GM04503 (cell line): ENCODE measurements at regions not wholly inside any gene's neighbourhood (a gene's known extent, or its start where the extent isn't known, plus 50 kb on each side); places are given as distances from the start of the nearest gene placed in this dataset.

ENCODE experiments used
- DNase-seq: peaks from one replicate; pipeline ENCODE4 v3.0.0-alpha.2; 2012; ENCODE audit warnings: low read depth

DNA sequence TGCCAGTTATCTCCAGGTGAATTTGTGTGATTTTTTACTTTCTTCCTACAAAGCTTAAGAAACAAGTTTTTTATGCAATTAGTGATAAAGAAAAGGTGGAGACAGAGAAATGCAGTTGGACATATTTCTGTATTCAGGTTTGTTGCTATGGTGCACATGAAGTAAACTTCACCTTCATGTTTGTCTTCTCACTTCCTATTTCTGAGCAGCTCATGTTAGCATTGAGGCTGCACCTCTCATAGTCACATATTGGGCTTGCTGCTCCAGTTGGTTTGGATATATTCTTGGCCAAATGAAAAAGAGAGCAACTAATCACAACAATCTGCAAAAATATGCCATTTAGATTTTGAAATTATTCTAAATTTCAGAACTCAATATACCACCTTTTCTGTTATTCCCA lies 475.6 kb upstream of the ZWINT start:
- DNase-seq, result no peak

DNA sequence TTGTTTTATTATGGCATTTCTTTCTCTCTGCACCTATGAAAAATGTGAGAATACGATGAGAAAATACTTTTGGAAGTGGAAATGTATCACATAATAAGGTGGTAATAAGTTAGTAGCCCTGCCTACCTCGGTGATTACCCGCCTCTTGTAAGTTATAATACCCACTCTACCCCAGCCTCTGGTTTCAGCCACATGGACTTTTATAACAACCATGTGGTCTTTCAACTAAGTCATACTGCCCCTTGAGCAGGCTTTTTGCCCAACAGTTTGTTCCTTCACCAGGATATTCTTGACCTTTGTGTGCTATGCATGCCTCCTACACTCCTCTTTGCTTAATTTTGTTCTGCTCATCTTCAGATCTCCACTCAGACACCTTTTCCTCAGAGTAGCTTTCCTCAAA lies 470.6 kb upstream of the ZWINT start:
- DNase-seq, result no peak

DNA sequence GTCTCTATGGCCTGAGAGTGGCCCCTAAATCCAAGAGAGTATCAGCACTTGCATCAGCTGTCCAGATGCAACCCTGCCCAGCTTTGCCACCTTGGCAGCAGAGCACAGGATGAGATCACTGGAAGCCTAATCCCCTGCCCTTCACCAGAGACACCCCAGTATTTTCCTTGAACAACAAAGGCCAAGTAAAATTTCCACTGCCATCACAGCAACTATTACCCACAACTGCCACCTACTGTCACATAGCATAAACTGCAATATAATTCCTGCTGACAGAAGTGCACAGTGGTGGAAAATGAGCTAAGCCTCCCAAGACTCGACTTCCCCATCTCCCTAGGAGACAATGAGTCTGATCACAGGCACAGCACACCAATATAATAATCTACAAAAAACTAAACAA lies 462.8 kb upstream of the ZWINT start:
- DNase-seq, result no peak

DNA sequence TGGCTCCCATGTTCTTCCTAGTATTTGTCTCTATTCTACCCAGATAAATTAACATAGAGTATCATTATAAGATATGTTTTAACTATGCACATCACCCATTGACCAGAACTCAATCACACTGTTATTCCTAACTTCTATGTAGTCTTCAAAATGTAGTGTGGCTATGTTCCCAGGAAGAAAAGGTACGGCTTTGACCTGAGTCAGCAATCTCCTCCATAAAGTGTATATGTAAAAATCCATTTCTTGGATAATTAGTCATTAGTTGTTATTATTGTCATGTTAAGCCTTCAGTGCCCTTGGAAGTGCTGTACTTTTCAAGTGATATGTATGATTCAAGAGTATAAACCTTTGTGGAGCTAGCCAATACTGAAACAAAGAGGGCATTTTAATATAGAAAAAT lies 444.0 kb upstream of the ZWINT start:
- DNase-seq, result no peak

DNA sequence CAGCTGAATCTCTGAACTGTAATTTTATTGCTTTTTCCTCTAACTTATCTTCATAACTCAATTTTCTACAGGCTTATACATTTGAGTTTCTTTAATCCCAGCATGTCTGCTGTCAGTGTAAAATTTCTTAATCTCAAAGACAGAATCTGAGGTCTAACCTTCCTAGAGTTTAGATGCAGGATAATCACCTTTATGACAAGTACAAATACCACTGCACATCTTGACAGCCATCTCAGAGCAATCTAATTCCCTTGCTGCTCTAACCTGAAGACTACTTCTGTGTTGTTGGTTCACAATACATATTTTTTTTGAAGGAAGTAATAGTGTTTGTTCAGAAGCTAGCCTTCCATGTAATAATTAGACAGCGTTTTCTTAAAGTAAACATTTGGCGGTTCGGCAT lies 424.2 kb upstream of the ZWINT start:
- DNase-seq, result no peak

DNA sequence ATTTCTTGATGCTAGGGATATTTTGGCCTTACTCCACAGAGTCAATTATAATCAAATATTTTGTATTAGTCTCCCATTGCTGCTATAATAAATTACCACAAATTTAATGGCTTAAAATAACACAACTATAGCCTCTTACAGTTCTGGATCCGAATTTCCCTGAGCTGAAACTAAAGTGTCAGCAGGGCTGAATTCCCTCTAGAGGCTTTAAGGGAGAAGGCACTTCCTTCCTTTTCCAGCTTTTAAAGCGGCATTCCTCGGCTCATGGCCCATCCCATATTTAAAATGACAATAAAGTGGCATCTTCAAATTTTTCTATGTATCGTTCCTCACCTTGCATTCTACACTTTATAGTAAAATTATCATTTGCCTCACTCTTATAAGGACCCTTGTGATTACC lies 421.4 kb upstream of the ZWINT start:
- no peak for DNase-seq

DNA sequence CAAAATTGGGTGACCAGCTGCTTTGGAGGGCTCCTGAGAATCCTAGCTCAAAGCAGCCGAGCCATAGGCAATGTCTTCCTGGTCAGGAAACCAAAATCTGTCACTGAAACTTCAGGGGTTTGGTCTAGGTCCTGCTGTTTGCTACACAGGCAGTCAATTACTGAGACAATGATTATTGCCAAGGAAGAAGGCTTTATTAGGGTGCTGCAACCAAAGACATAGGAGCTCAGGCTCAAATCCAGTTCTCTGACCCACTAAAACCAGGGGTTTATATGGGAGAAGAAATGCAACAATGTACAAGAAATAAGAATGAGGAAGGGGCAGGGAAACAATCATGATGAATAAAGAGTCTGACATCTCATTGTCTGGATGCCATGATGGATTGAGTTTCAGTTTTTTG lies 410.3 kb upstream of the ZWINT start:
- no peak for DNase-seq

DNA sequence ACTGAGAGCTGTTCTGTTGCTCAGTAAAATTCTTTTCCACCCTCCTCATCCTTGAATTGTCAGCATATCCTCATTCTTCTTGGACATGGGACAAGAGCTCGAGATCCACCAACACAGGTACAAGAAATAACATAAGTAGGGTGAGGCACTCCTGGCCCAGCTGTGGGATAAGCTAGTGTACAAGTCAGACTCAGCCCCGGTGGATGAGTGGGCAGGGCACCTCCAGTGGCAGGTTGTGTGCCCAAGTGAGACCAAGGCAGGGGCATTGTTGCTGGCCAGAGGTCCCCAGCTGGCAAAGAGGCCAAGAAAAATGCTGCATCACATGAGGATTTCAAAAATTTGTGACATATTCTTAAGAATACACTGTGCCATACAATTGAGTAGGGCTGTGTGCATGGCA lies 402.0 kb upstream of the ZWINT start:
- no peak for DNase-seq

DNA sequence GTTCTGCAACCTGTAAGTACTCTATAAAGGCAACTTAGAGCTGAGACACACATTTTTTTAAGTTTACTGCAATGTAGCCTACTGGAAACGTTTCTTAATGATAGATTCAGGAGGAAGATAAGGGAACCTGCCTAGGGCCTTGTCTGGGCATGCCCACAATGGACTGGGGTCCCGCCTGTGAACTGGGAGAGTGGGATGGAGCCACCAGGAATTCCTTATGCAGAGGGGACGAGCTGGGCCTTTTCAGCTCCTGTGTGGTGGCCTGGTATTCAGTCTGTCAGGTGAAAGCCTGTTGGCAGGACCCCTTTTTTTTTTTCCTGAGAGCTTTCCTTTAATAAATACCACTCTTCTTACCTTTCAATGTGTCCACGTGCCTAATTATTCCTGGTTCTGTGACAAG lies 384.4 kb upstream of the ZWINT start:
- no peak for DNase-seq

DNA sequence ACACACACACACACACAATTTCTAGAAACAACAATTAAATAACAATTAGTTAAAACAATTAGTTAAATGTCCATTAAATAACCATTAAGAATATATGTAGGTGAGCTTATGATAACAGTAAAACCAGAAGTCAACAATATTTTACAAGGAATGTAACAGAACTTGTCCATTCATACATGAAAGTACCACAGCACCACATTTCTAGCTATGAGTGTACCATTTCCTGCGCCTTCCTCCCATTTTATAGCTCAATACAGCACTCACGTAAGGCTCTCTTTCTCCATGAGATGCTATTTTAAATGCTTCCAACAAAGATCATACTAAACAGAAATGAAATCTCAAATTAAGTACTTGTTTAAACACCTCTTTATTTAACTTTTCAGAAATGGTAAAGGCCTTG lies 367.3 kb upstream of the ZWINT start:
- DNase-seq, result no peak

DNA sequence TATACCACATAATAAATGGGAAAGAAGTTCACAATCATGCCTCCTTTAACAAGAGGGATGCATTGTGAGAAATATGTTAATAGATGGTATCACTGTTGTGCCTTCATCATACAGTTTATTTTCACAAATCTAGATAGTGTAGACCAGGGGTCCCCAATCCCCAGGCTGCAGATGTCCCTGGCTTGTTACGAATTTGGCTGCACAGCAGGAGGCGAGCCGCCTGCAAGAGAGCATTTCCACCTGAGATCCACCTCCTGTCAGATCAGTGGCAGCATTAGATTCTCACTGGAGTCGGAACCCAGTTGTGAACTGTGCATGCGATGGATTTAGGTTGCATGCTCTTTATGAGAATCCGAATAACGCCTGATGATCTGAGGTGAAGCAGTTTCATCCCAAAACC lies 361.9 kb upstream of the ZWINT start:
- no peak for DNase-seq

DNA sequence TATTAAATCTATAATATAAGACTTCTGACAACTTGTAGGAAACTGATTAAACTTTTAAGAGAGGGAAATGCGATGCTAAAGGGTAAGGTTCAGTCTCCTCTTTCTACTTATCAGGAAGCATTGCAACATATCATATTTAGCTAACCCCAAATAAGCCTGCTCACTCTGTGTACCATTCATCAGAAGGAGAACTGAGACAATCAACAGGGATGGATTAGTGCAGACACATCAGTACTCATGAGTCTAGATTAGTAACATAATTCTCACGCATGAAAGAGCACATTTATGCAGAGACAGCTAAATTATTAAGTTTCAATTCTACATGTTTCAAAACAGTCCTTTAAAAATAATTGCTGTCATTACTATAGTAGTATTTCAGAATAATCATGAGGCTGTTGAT lies 354.2 kb upstream of the ZWINT start:
- DNase-seq, result no peak

DNA sequence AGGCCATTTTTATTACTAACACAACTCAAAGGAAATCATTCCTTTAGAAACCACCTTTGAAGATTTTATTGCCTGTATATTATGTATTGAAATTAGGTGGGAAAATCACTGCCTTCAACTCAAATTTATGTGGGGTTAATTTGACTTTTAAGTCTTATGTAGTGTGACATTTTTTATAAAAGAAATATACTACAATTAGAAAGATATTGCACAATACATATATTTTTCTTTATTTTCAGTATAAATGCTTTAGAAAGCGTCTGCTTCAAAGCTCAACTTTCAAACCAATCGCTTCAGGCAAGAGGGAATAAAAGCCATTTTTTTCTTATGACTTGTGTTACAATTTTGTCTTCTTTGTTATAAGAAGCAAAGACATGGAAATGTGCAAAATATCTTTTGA lies 337.4 kb upstream of the ZWINT start:
- DNase-seq, result no peak

DNA sequence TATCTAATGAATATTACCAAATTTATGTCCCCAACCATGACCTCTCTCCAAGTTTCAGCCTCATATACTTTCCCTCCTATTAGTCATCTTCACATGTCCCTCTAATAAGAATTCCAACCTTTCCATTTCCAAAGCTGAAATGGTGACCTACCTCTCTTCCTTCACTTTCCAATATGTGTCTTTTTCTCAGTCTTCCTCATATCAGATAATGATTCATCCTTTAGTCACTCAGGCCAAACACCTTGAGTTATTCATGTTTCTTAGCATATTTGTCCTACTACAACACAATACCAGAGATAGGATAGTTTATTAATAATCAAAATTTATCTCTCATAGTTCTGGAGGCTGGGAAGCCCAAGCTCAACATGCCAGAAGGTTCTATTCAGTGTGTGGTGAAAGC lies 318.5 kb upstream of the ZWINT start:
- no peak for DNase-seq

DNA sequence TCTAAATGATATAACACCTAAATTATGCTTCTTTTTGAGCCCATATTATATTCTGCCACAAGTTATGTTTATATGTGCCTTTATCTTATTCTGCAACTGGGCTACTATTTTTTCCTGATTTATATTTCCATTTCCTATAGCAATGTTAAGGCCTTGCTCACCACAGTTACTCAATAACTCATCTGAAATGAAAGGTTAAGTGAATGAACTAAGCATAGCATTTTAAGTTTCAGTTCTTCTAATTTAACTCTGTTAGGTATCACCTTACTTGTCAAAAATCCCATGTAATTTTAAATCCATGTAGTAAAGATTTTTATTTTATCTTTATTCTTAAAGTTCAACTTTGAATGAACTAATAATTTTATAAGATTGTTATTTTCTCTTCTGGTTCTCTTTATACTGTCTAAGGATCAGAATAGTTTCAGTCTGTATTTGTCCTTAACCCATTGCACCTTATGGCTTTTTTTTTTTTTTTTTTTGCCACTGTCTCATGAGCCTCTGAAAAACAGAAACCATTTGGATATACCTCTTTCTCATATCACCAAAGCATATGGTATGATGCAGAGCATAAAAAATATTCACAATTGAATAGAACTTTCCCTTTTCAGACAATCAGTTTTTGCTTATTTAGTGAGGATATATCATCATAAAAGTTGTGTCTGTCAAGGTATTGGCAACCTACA lies 301.8 kb upstream of the ZWINT start:
- DNase-seq, result no peak

DNA sequence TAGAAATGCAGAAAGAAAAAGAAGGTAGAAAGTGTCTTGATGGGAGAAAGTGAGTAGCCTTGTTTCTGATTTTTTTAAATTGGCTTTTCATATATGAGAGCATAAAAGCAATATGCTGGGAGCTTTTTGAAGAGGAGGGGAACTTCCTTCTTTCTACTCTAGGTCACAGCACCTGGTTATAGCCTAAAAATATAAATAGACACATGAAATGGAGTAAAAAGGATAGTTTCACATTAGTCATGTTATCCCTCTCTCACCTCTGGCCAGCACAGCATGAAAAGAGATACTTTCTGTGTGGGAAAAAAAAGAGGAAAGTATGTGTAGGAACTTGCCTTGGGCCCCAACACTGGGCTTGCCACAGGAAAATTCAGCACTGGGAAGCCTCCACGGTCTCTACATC lies 292.2 kb upstream of the ZWINT start:
- no peak for DNase-seq

DNA sequence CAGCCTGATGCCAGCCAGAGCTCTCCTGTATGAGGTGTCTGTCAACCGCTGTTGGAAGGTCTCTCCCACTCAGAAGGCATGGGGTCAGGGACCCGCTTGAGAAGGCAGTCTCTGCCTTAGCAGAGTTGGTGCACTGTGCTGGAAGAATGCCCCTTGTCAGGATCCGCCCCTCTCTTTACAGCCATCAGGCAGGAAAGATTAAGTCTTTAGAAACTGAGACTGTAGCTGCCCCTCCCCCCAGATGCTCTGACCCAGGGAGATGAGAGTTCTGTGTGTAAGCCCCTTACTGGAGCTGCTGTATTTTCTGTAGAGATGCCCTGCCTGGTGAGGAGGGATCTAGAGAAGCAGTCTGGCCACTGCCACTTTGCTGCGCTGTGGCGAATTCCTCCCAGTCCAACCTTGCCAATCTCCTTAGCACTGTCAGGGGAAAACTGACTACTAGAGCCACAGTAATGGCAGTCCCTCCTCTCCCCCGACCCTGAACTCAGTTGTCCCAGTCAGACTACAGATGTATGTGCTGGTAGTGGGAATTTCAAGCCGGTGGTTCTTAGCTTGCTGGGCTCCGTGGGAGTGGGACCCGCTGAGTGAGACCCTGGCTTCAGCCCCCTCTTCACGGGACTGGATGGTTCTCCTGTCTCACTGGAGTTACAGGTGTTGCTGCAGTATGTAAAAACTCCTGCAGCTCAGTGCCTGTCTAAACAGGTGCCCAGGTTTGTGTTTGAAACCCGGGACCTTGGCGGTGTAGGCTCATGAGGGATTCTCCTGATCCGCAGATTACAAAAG lies 285.5 kb upstream of the ZWINT start:
- no peak for DNase-seq

DNA sequence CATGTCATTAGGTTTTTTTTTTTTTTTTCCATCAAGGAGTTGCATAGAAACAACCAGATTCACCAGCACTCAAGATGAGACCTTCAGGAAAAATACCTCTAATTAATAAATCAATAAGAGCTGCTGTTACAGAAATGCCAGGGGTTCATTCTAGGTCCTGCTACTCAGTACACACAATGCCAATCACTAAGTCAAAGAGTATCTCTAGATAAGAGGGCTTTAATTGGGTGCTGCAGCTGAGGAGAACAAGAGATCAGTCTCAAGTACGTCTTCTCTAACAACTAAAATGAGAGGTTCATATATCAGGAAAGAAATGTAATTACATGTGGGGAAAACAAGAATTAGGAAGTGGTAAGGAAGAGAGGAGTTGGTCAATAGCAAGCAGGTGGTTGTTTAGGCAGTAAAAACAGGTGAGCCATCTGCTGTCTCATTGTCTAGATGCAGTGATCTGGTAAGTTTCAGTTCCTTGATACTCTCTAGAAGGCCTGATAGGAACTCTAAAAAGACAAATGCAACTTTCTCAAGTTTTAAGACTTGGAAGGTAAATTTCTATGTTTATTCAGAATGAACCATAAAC lies 272.9 kb upstream of the ZWINT start:
- no peak for DNase-seq

DNA sequence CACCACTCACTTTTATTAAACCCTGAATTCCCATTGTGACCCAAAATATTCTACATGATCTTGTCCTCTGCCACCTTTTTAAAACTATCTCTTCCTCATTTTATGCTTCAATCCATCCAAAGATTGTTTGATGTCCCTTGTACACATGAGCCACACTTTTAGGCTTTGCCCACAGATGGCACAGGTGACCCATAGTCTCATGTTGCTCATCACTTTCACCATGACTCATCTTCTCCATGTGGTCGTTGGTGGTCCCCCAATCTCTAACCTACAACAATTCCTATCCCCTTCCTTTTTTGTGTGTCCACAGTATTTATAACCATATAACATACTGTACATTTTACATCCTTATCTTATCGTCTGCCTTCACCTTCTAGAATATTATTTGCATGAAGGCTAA lies 271.5 kb upstream of the ZWINT start:
- DNase-seq, result no peak

DNA sequence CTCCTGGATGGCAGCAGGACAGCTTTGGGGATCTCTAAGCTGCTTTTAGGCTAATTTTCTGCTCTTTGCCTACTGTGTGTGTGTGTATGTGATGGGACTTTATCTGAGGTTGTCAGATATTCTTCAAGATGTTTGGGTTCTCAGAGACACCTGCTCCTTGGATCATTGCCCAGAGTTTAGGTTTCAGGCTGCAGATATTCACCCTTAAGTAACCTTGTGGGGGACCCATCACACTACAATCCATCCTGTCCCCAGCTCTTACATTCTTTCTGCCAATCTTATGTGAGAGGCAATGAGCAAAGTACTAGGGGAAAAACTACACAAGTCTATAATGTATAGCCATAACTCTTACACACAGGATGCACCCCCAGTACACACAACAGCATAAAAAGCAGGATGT lies 263.0 kb upstream of the ZWINT start:
- DNase-seq, result no peak

DNA sequence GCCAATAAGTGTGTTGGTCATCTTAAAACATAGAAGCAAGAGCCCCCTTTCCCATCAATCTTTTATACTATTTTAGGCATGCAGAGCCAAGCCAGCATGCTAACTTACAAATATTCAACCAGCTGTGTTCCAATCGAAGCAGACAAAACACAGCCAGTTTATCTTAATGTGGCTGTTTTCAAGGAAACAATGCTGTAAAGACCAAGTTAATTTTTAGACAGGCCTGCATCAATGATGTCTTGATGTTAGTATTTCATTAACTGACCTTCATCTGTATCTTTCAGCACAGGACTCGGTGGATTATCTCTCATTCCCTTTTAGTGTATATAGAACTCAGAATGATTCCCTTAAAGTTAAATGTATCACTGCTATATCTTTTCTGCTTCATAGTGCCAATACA lies 262.0 kb upstream of the ZWINT start:
- no peak for DNase-seq

DNA sequence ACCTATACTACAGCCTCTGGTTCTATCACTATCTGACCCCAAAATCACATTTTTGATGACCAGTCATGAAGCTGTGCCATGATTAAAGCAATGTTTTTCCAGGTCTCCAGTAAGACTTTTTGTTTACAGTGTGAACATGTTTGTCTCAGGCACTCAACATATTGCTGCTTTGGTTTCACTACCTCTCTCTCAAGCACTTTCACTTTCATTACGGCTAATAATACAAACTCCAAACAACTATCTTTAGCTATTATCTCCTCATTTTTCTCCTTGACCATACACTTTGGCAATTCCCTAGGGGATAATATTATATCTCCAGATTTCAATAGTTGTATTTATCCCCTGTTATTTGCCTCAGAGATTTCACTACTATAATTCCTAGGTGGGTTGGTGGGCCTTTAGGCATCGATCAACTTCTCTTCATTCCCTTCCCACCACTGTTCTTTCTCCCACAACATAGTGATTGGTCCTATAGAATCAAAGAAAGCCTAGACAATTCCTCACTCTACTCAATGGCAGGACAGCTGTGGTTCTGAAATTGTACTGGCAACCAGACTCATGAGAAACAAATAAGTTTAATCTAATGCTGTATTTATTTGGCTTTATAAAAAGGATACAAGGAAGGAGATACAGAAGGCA lies 261.4 kb upstream of the ZWINT start:
- no peak for DNase-seq

DNA sequence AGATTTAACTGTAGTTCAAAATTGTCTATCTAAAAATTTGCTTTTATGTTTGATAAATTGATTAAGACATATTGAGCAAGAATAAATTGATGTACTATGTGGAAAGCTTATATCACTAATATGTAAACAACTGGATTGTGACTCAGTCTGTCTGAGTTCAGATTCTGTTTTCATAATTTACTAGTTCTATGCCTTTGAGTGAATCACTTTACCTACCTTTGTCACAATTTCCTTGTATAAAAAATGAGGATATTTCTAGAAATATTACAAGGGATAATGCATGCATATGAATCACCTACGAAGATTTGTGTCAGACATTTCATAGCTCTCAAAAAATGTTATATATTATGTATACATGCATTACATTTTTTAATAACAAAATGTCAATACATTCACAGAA lies 245.1 kb upstream of the ZWINT start:
- no peak for DNase-seq
